ENCODE measurements at regions not wholly inside any gene's neighbourhood (a gene's known extent, or its start where the extent isn't known, plus 50 kb on each side); places are given as distances from the start of the nearest gene placed in this dataset.

- Mint-ChIP-seq H3K4me1 (peaks cover 8% of the 10 kb centered on the region), H3K9me3 (peaks cover 15% of the 10 kb centered on the region), H3K27me3 (ENCODE audit: low read depth) (no peaks in the 10 kb centered on the region), H3K27ac (no peak overlapping the region), H3K36me3 (no peaks in the 10 kb centered on the region), H3K4me3 (no peak overlapping the region)
- ChIA-PET CTCF (no interaction called here), POLR2A (no interaction called here)
- DNase-seq (ENCODE audit: low spot score): no peak
- ATAC-seq: no peak
- TF ChIP-seq ETV6 (CRISPR knock-in tag; IDR thresholded peaks at IDR 0.05) (no peak), ZNF425 (CRISPR knock-in tag; conservative IDR thresholded peaks at IDR 0.05) (no peak), SMAD3 (CRISPR knock-in tag; IDR thresholded peaks at IDR 0.05; ENCODE audit: borderline replicate concordance) (no peak), SMAD4 (CRISPR knock-in tag; IDR thresholded peaks at IDR 0.05) (no peak), JAZF1 (CRISPR knock-in tag; IDR thresholded peaks at IDR 0.05) (no peak), TEAD4 (CRISPR knock-in tag; IDR thresholded peaks at IDR 0.05) (no peak), IRF1 (CRISPR knock-in tag; IDR thresholded peaks at IDR 0.05) (no peak), CREB1 (CRISPR knock-in tag; IDR thresholded peaks at IDR 0.05) (no peak), ESRRA (CRISPR knock-in tag; IDR thresholded peaks at IDR 0.05; ENCODE audit: borderline replicate concordance) (no peak), ZNF416 (CRISPR knock-in tag; IDR thresholded peaks at IDR 0.05) (no peak), RORB (CRISPR knock-in tag; IDR thresholded peaks at IDR 0.05) (no peak), PRRX2 (CRISPR knock-in tag; IDR thresholded peaks at IDR 0.05) (no peak), CDX4 (CRISPR knock-in tag; IDR thresholded peaks at IDR 0.05; ENCODE audit: borderline replicate concordance) (no peak), ZNF512 (CRISPR knock-in tag; IDR thresholded peaks at IDR 0.05; ENCODE audit: borderline replicate concordance) (no peak)
Measured at GRCh38 chr2:203645831-203646230, 60.6 kb upstream of the CD28 start.

- Mint-ChIP-seq H3K27me3 (ENCODE audit: low read depth) (no peaks in the 10 kb centered on the region), H3K27ac (no peak overlapping the region), H3K4me1 (peaks cover 12% of the 10 kb centered on the region), H3K36me3 (no peaks in the 10 kb centered on the region), H3K4me3 (no peak overlapping the region), H3K9me3 (peaks cover 10% of the 10 kb centered on the region)
- CTCF ChIA-PET: no interaction called here
- DNase-seq (ENCODE audit: low spot score) (peak; percentile 23), ATAC-seq (peak; percentile 78)
- TF ChIP-seq ARID4B (CRISPR knock-in tag; IDR thresholded peaks at IDR 0.05; ENCODE audit: borderline replicate concordance) (no peak), ZBTB21 (CRISPR knock-in tag; IDR thresholded peaks at IDR 0.05; ENCODE audit: borderline replicate concordance) (0 out of 2 replicates have a peak, but pooled peaks have one; percentile 27)
- POLR2A ChIA-PET: no interaction called here
Measured at GRCh38 chr2:203646266-203646864, 60.1 kb upstream of the CD28 start.
